T follicular helper cell (primary cell): ENCODE measurements at regions not wholly inside any gene's neighbourhood (a gene's known extent, or its start where the extent isn't known, plus 50 kb on each side); places are given as distances from the start of the nearest gene placed in this dataset.

ENCODE experiments used
- DNase-seq: peaks from one replicate; pipeline ENCODE4 v3.0.0-alpha.2; 2020; ENCODE audit warnings: low read depth

DNA sequence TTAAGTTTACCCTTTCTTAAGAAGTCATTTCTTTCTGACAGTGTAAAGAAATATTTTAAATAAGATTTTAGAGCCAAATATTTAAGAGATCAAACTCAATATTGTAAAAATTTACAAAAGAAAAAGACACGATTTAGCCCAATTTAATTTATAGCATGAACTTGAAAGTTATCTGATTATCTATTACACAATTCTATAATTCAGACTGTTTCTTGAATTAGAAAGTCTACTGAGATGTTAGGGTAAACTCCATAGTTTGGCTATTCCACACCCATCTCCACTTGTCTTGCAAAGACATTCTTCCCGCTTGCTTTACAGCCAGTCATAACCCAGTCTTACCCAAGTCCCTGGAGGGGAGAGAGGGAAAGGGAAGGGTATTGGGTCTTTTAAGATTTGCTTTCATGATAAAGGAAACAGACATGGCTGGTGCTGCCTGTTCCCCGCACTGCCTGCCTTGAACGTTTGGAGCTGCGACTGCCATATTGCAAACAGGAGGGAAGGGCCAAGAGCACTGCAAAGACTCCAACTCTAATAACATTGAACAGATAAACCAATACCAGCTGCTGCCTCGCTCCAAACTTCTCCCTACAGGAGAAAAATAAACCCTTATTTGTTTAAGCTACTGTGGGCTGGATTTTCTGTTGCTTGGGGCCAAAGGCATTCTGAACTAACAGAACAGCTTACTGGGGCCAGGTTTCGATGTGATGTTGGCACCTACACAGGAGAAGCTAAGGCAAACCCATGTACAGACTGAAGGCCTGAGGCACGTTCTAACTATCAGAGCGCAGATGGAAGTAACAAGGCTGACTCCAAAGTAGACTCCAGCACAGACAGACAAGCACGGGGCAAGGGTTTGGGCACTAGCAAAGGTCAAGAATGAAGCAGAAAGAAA is 552.3 kb upstream of the JARID2 start:
- DNase-seq, result no peak

DNA sequence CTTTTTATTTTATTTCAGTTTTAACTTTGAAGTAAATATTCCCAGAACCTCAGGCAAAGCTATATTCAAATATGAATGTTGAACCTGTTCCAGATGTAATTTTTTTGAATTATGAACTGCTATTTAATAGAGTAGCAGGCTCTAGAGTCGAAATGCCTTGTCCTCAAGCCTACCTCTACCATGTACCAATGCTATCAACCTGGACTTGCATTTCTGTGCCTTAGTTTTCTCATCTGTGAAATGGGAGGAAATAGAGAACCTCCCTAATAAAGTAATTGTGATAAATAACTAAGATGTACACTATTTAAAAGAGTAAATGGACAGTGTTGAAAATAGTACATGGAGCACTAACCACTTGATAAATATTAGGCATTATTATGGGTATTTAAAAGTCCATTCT is 551.6 kb upstream of the JARID2 start:
- DNase-seq, result no peak

DNA sequence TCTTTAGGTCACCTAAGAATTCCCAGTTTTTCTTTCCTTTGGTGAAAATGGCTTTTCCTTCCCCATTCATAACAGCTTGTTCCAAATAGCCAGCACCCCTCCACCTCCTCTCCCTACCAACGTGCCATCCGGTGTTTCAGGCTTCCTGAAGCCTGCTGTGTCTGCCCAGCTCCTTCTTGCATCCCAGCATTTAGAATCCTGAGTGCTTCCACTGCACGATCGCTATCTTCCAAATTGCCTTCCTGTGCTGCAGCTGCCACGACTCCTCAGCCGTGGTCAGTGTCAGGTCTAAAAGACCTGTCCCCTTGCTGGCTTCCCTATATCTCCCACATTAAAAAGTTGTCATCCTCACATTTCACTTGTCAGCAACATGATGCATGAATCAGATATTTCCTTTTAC is 550.3 kb upstream of the JARID2 start:
- DNase-seq, result no peak

DNA sequence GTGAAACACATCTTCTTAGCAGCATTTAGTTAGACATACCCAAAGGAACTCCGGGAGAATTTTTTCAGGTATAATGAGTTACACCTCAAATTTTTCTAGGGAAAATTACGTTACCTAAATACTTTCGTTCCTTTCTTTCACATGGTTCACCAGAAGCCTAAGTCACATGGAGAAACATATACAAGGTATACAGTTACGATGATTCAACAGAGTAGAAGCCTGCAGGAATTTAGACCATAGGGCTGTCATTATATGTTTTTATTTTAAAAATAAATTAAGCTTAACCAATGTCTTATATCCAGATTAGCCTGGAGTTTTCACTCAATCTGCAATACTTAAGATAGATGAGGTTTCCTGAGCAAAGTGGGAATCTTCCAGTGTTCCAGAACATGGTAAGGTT is 549.5 kb upstream of the JARID2 start:
- no peak for DNase-seq

DNA sequence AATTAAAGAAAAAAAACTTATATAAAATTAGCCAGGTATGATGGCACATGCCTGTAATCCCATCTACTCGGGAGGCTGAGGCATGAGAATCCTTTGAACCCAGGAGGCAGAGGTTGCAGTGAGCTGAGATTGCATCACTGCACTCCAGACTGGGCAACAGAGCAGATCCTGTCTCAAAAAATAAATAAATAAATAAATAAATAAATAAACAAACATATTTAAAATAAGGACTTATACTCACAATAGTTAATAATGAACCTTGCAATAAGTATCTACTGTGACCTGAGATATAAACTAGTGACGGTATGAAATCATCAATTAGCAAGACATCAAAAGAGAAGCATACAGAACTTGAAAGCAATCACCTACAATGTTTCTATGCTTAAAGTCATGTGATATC is 548.4 kb upstream of the JARID2 start:
- DNase-seq, result no peak

DNA sequence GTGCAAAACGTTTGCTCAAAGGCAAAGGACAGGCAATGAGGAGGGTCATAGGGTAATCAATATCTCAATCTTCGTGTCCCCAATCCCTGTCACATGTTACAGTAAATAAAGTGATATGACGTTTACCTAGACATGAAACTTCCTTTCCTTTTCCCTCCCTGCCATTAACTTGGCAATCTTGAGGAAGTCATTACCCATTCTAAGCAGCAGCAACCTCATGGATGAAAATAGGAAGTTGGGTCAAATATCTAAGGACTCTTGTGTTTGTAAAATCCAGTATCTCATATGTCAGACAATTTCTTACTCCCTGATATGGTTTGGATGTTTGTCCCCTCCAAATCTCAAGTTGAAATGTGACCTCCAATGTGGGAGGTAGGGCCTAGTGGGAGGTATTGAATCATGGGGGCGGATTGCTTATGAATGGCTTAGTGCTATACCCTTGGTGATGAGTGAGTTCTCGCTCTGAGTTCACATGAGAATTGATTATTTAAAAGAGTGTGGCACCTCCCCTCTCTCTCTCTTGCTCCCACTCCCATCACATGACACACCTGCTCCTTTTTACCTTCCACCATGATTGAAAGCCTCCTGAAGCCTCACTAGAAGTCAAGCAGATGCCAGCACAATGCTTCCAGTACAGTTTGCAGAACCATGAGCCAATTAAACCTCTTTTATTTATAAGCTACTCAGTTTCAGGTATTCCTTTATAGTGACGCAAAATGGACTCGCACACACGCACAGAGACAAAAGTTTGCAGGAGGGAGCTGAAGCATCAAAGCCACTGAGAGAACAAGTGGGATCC is 545.9 kb upstream of the JARID2 start:
- DNase-seq, result no peak

DNA sequence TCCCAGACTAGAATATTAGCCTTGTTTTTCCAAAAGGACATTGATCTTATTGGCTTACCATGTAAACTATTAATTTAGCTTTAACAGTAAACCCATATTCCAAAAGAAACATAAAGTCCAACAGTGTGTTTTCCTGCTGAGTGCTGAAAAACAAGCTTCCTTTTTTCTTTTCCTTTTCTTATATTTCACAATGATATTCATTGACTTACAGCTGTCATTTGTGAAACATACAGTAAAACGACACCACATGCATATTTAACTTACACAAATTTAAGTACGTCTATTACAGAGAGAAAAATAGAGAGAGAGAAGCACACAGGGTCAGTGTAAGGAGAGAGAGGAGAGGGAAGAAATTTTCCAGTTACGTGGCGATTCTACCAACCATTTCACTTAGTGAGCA is 543.9 kb upstream of the JARID2 start:
- DNase-seq, result no peak

DNA sequence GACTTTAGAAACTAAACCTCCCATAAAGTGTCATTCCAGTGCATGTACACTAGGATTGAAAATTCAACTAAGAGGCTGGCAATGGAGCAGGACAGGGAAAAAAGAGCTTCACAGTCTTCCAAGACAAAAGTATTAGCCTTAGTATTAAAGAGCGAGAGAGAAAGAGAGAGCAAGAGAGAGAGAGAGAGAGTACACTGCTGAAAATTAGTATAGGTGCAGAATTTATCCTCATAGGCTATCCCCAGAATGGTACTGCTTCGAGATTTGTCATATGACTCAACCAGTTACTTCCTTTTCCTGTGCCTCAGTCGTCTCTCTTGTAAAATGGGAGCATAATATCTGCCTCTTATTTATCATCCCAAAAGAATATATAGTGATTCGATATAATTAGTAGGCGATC is 543.2 kb upstream of the JARID2 start:
- DNase-seq, result no peak

DNA sequence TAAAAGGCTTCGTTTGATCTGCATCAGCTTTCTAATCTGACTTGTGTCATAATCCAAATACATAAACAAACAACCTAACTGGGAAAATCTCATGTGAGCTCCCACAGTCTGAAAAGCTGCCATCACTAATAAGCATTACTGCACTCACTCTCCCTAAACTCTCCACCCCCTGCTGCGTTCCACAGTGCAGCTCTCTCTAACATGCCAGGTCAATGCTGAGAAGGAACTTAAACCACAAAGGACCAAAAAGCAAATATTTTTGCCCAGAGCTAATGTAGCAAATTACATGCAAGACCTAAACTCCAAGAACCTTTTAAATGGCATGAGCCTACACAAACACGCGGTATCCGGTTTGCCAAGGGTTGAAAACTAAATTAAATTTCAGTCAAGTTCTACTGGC is 542.3 kb upstream of the JARID2 start:
- no peak for DNase-seq

DNA sequence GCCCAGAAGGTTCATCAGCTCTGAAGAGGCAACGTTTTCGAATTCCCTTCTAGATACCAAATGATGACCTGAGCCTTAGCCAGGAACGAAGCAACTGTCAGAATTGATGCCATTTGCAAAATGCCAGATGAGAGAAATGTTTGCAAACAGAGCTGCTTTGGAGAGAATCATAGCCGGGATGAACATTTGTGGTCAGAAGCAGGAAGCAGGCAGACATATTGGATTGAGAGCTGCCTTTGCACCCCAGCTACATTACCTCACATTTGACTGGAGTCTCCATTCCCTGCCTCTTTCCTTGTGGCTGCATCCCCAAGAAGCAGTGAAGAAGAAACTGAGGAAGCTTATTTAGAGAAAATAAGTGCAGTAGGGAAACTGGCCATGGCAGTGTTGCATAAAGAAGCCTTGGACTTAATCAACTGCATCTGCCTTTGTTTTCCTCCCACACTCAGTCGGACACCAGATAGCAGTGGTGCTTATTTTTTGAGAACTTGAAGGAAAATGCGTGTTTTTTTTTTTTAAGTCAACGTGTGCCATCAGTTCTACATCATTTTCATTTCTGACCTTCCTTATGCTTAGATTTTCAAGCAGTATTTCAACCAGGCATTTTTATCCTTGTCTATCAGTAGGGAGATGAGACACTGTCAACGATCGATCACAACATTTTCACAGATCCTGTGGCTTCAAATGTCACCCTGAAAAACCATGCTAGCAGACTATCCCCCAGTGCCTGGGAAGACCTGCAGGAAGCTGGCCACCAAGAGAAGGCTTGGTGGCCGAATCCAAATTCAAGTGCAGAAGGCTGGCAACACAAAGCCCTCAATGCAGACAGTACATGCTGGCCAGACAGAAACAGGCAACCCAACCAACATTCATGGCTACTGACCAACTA is 541.2 kb upstream of the JARID2 start:
- DNase-seq, result no peak

DNA sequence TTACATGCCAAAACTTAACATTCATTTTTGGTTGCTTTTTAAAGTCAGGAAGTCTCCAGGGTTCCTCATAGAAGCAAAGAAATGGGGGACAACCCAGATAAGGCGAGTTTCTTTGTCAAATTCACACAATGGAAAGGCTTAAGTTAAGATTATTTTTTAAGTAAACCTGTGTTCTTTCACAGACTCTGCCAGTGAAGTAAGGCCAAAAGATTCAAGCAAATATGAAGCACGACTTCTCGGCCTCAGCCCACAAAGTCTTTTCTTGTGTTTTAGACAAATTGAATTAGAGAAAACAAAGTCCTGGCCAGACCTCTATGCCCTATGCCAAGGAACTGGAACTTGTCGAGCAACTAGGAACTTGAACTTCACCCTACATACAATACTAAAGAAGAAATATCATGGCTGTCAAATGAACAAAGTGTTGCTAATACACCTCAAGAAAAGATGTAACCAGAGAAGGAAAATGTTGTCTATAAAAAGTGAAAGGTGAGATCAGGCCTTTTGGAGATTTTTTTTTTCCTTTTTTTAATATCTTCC is 540.0 kb upstream of the JARID2 start:
- no peak for DNase-seq

DNA sequence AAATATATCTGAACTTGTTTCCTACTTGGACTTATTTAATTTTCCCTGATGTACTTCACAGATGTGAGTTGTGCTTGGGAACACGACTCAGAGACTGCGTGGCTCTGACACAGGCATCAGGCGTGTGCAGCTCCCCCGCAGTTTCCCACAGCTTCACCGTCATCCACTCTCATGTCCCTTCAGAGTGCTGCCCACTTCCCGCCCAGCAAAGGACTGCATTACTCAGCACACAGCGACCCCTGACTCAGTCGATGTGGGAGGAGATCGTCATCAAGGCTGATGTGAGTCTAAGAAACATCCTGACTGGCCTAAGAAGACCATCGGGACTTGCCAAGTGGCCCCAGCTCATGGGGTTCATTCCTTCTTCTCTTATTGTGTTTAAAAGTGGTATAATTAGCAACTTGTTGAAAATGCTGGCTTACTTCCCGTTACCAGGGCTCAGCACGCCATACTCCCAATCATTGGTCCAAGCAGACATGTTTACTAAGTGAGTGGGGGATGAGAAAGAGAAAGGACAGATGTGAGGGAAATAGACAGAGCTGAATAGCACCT is 539.4 kb upstream of the JARID2 start:
- DNase-seq, result peak; percentile 14

DNA sequence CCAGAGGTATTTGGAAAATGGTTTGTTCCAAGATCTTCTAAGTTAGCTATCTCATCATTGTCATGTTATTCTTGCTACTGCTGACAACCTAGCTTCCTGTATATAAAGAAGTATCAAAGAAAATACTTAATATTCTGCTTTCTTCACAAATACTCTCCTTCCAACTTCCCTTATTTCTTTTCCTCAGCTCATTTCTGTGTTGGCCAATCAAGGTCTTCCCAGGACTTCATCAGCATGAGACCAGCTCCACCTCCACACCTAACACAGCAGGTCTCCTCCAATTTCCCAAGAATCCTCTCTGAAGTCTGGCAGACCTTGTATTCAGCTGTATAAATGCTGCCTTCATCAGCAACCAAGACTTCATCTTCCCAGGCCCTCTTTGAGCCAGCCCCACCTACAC is 538.6 kb upstream of the JARID2 start:
- DNase-seq, result no peak

DNA sequence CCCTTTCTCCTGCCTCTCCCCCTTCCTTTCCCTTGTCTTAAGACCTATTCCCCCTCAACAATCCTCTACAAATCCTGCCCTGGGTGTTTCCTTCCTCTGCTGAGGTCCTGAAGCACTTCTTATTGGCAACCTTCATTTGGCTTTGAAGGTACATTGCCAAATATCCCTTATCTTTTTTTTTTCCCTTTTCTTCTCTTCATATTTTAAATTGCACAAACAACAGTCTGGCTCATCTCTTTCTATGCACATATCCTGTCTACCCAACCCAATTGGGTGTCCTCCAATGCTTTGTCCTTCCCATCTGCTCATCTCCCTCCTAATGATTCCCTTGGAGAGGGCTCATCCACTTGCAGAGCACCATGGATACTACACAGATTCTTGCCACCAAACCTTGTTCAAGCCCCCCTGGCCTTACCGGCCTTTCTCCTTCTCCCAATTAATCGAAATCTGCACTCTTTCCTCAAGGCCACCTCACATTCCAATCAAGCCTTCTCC is 537.9 kb upstream of the JARID2 start:
- no peak for DNase-seq

DNA sequence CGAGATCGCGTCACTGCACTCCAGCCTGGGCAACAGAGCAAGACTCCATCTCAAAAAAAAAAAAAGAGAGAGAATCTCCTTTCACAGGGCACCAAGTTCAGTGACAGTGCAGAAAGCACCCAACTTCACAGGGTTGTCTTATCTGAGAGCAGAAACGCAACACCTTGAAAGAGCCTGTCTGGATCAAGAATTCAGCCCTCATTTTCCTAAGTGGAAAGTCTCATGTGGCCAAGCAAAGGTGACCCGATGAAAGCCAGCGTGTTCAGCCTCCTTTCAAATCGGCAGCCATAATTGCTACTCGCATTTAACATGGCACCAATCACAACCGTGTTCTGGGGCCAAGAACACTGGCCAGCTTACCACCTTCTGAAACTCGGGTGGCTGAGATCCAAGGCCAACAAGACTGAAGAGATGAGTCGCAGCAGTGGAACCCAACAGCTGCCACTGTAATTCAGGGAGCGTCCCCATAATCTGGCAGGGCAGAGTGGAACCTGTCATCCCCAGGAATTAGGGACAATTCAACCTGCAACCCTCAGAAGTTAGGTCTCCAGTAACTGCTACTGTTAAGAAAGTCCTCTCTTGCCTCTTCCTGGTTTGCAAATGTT is 536.7 kb upstream of the JARID2 start:
- DNase-seq, result no peak

DNA sequence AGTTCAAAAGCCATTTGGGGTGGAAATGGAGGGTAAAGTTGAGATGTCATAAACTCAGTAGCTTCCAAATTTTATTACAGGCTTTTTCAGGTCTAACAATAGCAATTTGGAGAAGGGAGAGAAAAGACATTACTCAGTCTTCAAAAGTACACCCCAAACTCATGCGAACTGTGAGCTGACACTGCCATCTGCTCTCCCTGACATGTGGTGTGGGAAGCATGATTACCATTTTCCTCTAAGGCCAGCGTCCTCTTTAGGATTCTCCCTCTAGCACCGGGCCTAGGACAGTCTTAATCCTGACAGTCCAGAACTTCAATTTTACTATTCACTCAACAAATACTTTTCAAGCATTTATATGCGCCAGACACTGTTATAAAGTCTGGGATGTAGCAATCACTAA is 536.0 kb upstream of the JARID2 start:
- DNase-seq, result no peak

DNA sequence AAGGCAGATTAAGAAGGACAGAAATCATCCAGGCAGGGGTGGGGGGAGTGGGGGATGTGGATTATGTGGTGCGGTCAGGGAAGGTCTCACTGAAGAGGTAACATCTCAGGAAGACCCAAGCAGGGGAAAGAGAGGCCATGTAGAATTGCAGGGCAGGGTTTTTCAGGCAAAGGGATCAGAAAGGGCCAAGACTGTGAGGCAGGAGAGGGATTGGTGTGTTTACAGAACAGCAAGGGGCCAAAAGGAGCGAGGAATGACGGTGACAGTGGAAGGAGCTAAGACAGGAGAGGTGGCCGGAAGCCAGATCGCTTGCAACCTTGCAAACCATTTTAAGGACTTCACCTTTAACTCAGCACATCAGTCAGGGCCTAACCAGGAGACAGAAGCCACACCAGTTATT is 535.4 kb upstream of the JARID2 start:
- DNase-seq, result no peak

DNA sequence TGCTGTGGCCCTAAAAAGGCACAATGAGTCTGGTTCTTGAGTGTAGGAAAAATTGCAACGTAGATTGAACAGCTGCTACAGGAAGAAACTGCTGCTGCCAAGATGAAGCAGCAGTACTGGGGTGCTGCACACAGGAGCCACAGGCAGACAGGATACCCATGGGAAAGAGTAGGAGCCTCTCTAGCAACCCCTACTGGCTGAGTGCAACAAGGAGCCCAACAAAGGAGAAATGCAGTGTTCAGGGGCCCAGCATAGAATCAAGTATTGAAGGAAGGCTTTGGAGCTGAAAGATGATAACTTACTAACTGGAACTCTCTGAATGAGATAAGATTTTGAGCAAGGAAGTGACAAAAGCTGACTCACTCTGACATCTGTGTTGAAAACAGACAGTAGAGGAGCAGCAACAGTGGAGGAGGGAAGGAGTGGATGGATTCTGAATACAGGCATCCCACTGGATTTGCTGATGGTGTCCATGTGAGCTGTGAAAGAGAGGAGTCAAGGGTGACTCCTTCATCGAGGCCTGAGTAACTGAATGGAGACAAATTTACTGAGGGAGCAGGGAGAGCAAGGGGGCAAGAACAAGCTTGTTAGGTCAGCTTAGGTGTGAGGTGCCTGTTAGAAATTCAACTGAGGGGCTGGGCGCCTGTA is 534.7 kb upstream of the JARID2 start:
- no peak for DNase-seq

DNA sequence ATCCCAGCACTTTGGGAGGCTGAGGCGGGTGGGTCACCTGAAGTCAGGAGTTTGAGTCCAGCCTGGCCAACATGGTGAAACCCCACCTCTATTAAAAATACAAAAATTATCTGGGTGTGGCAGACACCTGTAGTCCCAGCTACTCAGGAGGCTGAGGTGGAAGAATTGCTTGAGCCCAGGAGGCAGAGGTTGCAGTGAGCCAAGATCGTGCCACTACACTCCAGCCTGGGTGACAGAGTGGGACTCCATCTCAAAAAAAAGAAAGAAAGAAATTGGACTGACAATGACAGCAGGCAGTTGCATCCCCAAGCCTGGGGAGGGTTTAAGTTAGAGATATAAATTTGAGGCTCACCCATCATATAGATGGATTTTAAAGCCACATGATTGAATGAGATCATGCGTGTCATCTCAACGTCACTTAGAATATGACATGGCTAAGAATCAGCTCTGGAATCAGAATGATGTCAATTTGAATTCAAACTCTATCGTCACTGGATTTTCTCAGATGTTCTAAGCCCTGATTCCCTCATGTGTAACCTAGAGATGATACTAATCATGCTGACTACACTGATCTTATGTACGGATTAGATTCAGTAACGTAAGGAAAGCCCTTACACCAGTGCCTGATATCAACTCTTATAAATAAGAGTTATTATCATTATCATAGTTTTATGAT is 534.0 kb upstream of the JARID2 start:
- no peak for DNase-seq
